IMR-90 (cell line): ENCODE measurements at regions not wholly inside any gene's neighbourhood (a gene's known extent, or its start where the extent isn't known, plus 50 kb on each side); places are given as distances from the start of the nearest gene placed in this dataset.

Experiments
- ATAC-seq: fragments of 200-7000 bp; cut with Tn5 transposase; 2 replicates; pipeline ENCODE4 v1.9.1; 2020; ENCODE audit warnings: low read depth, mild to moderate bottlenecking, moderate library complexity
- BruUV-seq: library from RNA; stranded (reverse); fragments of 400-500 nt; replicated peaks from 2 replicates; lab custom pipeline; 2021; lab: Mats Ljungman, UMichigan
- CTCF ChIA-PET: fragments of 300-600 bp; formaldehyde crosslinking; extraction: SDS; loops from one replicate; lab custom pipeline; 2021; ENCODE audit warnings: antibody characterized with exemption; lab: Yijun Ruan, JAX
- POLR2A ChIA-PET: fragments of 300-600 bp; sonication (Branson Sonifier 250); formaldehyde crosslinking; loops from one replicate; lab custom pipeline; 2022; ENCODE audit warnings: antibody characterized with exemption; ENCODE audit not compliant: unreplicated experiment; lab: Charles Lee
- DNase-seq: peaks from one replicate; pipeline ENCODE4 v3.0.0; 2013
- H2AFZ ChIP-seq: replicated peaks from 2 replicates; pipeline ENCODE3; 2013; ENCODE audit warnings: low read length, mild to moderate bottlenecking; ENCODE audit not compliant: poor library complexity
- H2AK5ac ChIP-seq: 2 replicates; pipeline ENCODE4 v1.6.1; 2013; ENCODE audit warnings: low read depth, low read length, inconsistent platforms
- H2AK9ac ChIP-seq: replicated peaks from 2 replicates; pipeline ENCODE3; 2013; ENCODE audit warnings: mild to moderate bottlenecking, low read depth, low read length, moderate library complexity; ENCODE audit not compliant: poor library complexity
- H2BK120ac ChIP-seq: 2 replicates; pipeline ENCODE4 v1.6.1; 2013; ENCODE audit warnings: low read depth, low read length, inconsistent platforms
- H2BK15ac ChIP-seq: 3 replicates; pipeline ENCODE4 v1.6.1; 2013; ENCODE audit warnings: low read depth, low read length, inconsistent platforms
- H2BK20ac ChIP-seq: 2 replicates; pipeline ENCODE4 v1.6.1; 2013; ENCODE audit warnings: low read depth, mild to moderate bottlenecking, inconsistent platforms, low read length, moderate library complexity
- H2BK5ac ChIP-seq: 2 replicates; pipeline ENCODE4 v1.6.1; 2013; ENCODE audit warnings: mild to moderate bottlenecking, low read depth, low read length, inconsistent platforms; ENCODE audit not compliant: poor library complexity, severe bottlenecking
- H3K14ac ChIP-seq: replicated peaks from 2 replicates; pipeline ENCODE4 v1.6.1; 2013; ENCODE audit warnings: low read depth, low read length, inconsistent platforms
- H3K18ac ChIP-seq: 2 replicates; pipeline ENCODE4 v1.6.1; 2013; ENCODE audit warnings: low read depth, low read length, control low read depth
- H3K23ac ChIP-seq: 2 replicates; pipeline ENCODE4 v1.6.1; 2013; ENCODE audit warnings: low read depth, low read length, inconsistent platforms
- H3K27ac ChIP-seq: 2 replicates; pipeline ENCODE4 v1.5.1; 2013; ENCODE audit warnings: mild to moderate bottlenecking, control low read depth, low read length; ENCODE audit not compliant: insufficient read depth
- H3K27me3 ChIP-seq: 2 replicates; pipeline ENCODE4 v1.6.1; 2013; ENCODE audit warnings: low read length; ENCODE audit not compliant: control insufficient read depth, insufficient read depth
- H3K36me3 ChIP-seq: 2 replicates; pipeline ENCODE4 v1.6.1; 2013; ENCODE audit warnings: low read length, mixed read lengths; ENCODE audit not compliant: control insufficient read depth, insufficient read depth
- H3K4ac ChIP-seq: 2 replicates; pipeline ENCODE4 v1.6.1; 2013; ENCODE audit warnings: low read depth, low read length, inconsistent platforms
- H3K4me1 ChIP-seq: 2 replicates; pipeline ENCODE4 v1.6.1; 2013; ENCODE audit warnings: low read length, mixed read lengths; ENCODE audit not compliant: control insufficient read depth, insufficient read depth
- H3K4me2 ChIP-seq: 2 replicates; pipeline ENCODE4 v1.6.1; 2013; ENCODE audit warnings: low read depth, mild to moderate bottlenecking, control low read depth, low read length, moderate library complexity
- H3K4me3 ChIP-seq: 2 replicates; pipeline ENCODE4 v1.5.1; 2013; ENCODE audit warnings: low read depth, mild to moderate bottlenecking, control low read depth, low read length, moderate library complexity; ENCODE audit not compliant: insufficient read depth
- H3K56ac ChIP-seq: 2 replicates; pipeline ENCODE4 v1.6.1; 2013; ENCODE audit warnings: low read length, inconsistent platforms; ENCODE audit not compliant: insufficient read depth; ENCODE audit errors: extremely low read depth
- H3K79me1 ChIP-seq, 2 experiments: 2 replicates each; pipeline ENCODE4 v1.6.1; 2013; ENCODE audit warnings: low read length in 2 of 2, inconsistent platforms in 1 of 2, low read depth in 1 of 2
- H3K9ac ChIP-seq: 2 replicates; pipeline ENCODE4 v1.6.1; 2013; ENCODE audit warnings: low read depth, low read length, control low read depth
- H3K9me1 ChIP-seq: 2 replicates; pipeline ENCODE4 v1.6.1; 2013; ENCODE audit warnings: low read length, inconsistent platforms; ENCODE audit not compliant: insufficient read depth
- H3K9me3 ChIP-seq: 2 replicates; pipeline ENCODE4 v1.6.1; 2013; ENCODE audit warnings: low read length; ENCODE audit not compliant: control insufficient read depth, insufficient read depth
- H4K20me1 ChIP-seq: 2 replicates; pipeline ENCODE4 v1.6.1; 2013; ENCODE audit warnings: low read length, inconsistent platforms; ENCODE audit not compliant: insufficient read depth
- H4K5ac ChIP-seq: 2 replicates; pipeline ENCODE4 v1.6.1; 2013; ENCODE audit warnings: mild to moderate bottlenecking, low read depth, low read length, control low read depth
- H4K8ac ChIP-seq, 2 experiments: 2 replicates each; pipeline ENCODE4 v1.6.1; 2013; ENCODE audit warnings: low read depth in 2 of 2, low read length in 2 of 2, control low read depth in 1 of 2, inconsistent platforms in 1 of 2
- H4K91ac ChIP-seq: 2 replicates; pipeline ENCODE4 v1.6.1; 2013; ENCODE audit warnings: low read depth, low read length, inconsistent platforms; ENCODE audit not compliant: insufficient read depth
- MAFK ChIP-seq: IDR thresholded peaks from 2 replicates; pipeline ENCODE4 v1.6.1; 2012; ENCODE audit warnings: low read depth, low read length, improper control_type of control experiment
- MAZ ChIP-seq: IDR thresholded peaks from 2 replicates; pipeline ENCODE4 v1.6.1; 2012; ENCODE audit warnings: low read depth, mild to moderate bottlenecking, low read length, improper control_type of control experiment, moderate library complexity, borderline replicate concordance
- WGBS, 2 experiments: methylation state at CpG; one replicate each; pipeline versions ENCODE4 v1.1.5 to v1.1.7; 2013; ENCODE audit warnings: missing lambda C conversion rate in 2 of 2; ENCODE audit not compliant: insufficient read length in 1 of 2; ENCODE audit errors: extremely low coverage in 2 of 2; 5-methylcytosine and 5-hydroxymethylcytosine counted together
- dilution Hi-C: fragments of 300-500 bp; cut with HindIII; formaldehyde crosslinking; loops from one replicate; pipeline ENCODE4 v1.14.3; 2018; ENCODE audit warnings: low sequenced_read_pairs; ENCODE audit not compliant: unreplicated experiment
- in situ Hi-C: fragments of 300-500 bp; cut with MboI; formaldehyde crosslinking; loops from 3 replicates; pipeline ENCODE4 v1.14.3; 2019; ENCODE audit warnings: low sequenced_read_pairs, inconsistent platforms, mixed read lengths
- intact Hi-C: fragments of 100-400 bp; cut with micrococcal nuclease; formaldehyde crosslinking; loops from 2 replicates; pipeline ENCODE4 v1.10.0; 2022

- Histone ChIP-seq H3K18ac (no peak overlapping the region), H3K14ac (no peak overlapping the region), H4K5ac (no peak overlapping the region), H3K4ac (no peak overlapping the region), H3K4me3 (no peak overlapping the region), H2AFZ (no peak overlapping the region), H3K9ac (no peak overlapping the region), H3K79me1 (no peaks in the 10 kb centered on the region), H3K27me3 (no peaks in the 10 kb centered on the region), H3K56ac (no peak overlapping the region), H2BK15ac (no peak overlapping the region), H4K8ac (no peak overlapping the region), H2AK9ac (no peak overlapping the region), H4K91ac (no peak overlapping the region), H3K36me3 (no peaks in the 10 kb centered on the region), H3K4me2 (no peak overlapping the region), H2AK5ac (no peak overlapping the region), H2BK120ac (no peak overlapping the region), H3K9me3 (no peaks in the 10 kb centered on the region), H4K20me1 (no peaks in the 10 kb centered on the region), H3K23ac (no peak overlapping the region), H3K4me1 (0 out of 2 replicates have a peak, but pooled peaks cover 2% of the 10 kb centered on the region), H2BK20ac (no peak overlapping the region), H2BK5ac (no peak overlapping the region), H3K9me1 (no peaks in the 10 kb centered on the region), H3K27ac (no peak overlapping the region)
- intact Hi-C loops (no loop called here), dilution Hi-C loops (no loop called here), in situ Hi-C loops (no loop called here)
- ATAC-seq = no peak
- no CpG with 5 or more reads among the region's 1 CpG for WGBS, 2 experiments
- BruUV-seq = no TSS peak
- no peak for TF ChIP-seq MAZ
- peak; percentile 80 for TF ChIP-seq MAFK
- POLR2A ChIA-PET = no interaction called here
- CTCF ChIA-PET = interaction anchor here (1.1 kb wide), 1 partner anchor 12 kb away, joined by 3 read pairs; no protein-coding TSS in a partner anchor
- no peak for DNase-seq
These were observed 750.2 kb upstream of the SLITRK5 start for GRCh38 chr13:86920961-86921360.
